HepG2 (cell line): ENCODE measurements at regions not wholly inside any gene's neighbourhood (a gene's known extent, or its start where the extent isn't known, plus 50 kb on each side); places are given as distances from the start of the nearest gene placed in this dataset.

Experiments used
- ATAC-seq: fragments of 200-7000 bp; cut with Tn5 transposase; 3 replicates; pipeline ENCODE4 v1.9.1; 2020; ENCODE audit warnings: mild to moderate bottlenecking, moderate library complexity
- BruUV-seq: library from RNA; stranded (reverse); fragments of 400-500 nt; replicated peaks from 2 replicates; lab custom pipeline; 2021; lab: Mats Ljungman, UMichigan
- CTCF ChIA-PET: fragments of 300-600 bp; formaldehyde crosslinking; extraction: SDS; loops from one replicate; lab custom pipeline; 2021; ENCODE audit warnings: low total read pairs, inconsistent platforms, low intra/inter-chr PET ratio; lab: Yijun Ruan, JAX
- POLR2A ChIA-PET: fragments of 350-600 bp; sonication (Branson Sonifier 250); formaldehyde crosslinking; loops from one replicate; lab custom pipeline; 2020; ENCODE audit warnings: antibody characterized with exemption, inconsistent platforms; lab: Yijun Ruan, JAX
- DNase-seq: peaks from one replicate; pipeline ENCODE4 v3.0.0-alpha.2; 2015; ENCODE audit warnings: low spot score
- FAIRE-seq: peaks from 3 replicates; lab custom pipeline; 2011; peaks lifted over from hg19 to GRCh38; lab: Jason Lieb, UNC
- H2AFZ ChIP-seq: one replicate; pipeline ENCODE4 v1.6.1; 2011; ENCODE audit warnings: low read length, inconsistent platforms
- H3K27ac ChIP-seq: fragments of 300-600 bp; 3 replicates; pipeline ENCODE4 v1.8.0; 2011; ENCODE audit warnings: mixed run types, mild to moderate bottlenecking, mixed read lengths, low read length, inconsistent platforms; ENCODE audit not compliant: insufficient read depth; ENCODE audit errors: extremely low read length
- H3K27me3 ChIP-seq, 2 experiments: fragments of 200-600 bp in 1 of 2; 2 replicates in 1 of 2; 3 replicates in 1 of 2; pipeline versions ENCODE4 v1.6.0 to v1.8.0; 2011; ENCODE audit warnings: low read length in 2 of 2, mild to moderate bottlenecking in 2 of 2, moderate library complexity in 2 of 2, inconsistent platforms in 1 of 2; ENCODE audit not compliant: insufficient read depth in 2 of 2, control insufficient read depth in 1 of 2
- H3K36me3 ChIP-seq, 2 experiments: fragments of 200-600 bp in 1 of 2; replicated peaks in 1 of 2; 2 replicates in 1 of 2; 3 replicates in 1 of 2; pipeline versions ENCODE4 v1.5.1 to v1.8.0; 2011; ENCODE audit warnings: low read length in 2 of 2, inconsistent platforms in 1 of 2; ENCODE audit not compliant: insufficient read depth in 2 of 2, control insufficient read depth in 1 of 2
- H3K4me1 ChIP-seq: 2 replicates; pipeline ENCODE4 v1.5.1; 2012; ENCODE audit warnings: low read length, inconsistent platforms; ENCODE audit not compliant: insufficient read depth
- H3K4me2 ChIP-seq: 2 replicates; pipeline ENCODE4 v1.6.0; 2011; ENCODE audit warnings: low read depth, low read length, inconsistent platforms
- H3K4me3 ChIP-seq, 3 experiments: fragments of 200-600 bp in 1 of 3; sonication (generic), shearing (Covaris generic) in 1 of 3; replicated peaks in 1 of 3; 2 replicates each; pipeline ENCODE4 v1.5.1; 2011 to 2016; ENCODE audit warnings: low read length in 3 of 3, inconsistent platforms in 2 of 3, low read depth in 2 of 3, mild to moderate bottlenecking in 2 of 3, control low read depth in 1 of 3, mixed read lengths in 1 of 3; ENCODE audit not compliant: insufficient read depth in 1 of 3
- H3K79me2 ChIP-seq: one replicate; pipeline ENCODE4 v1.6.1; 2011; ENCODE audit warnings: low read length, inconsistent platforms; ENCODE audit not compliant: insufficient read depth
- H3K9ac ChIP-seq: 2 replicates; pipeline ENCODE4 v1.6.0; 2011; ENCODE audit warnings: mild to moderate bottlenecking, low read depth, low read length, inconsistent platforms; ENCODE audit not compliant: insufficient read depth
- H3K9me3 ChIP-seq: 2 replicates; pipeline ENCODE4 v1.5.1; 2012; ENCODE audit warnings: mild to moderate bottlenecking, low read length
- H4K20me1 ChIP-seq: 2 replicates; pipeline ENCODE4 v1.6.0; 2011; ENCODE audit warnings: inconsistent platforms, mild to moderate bottlenecking, low read length, moderate library complexity; ENCODE audit not compliant: insufficient read depth
- HOXA7 ChIP-seq: sonication (generic); formaldehyde crosslinking; IDR thresholded peaks from 2 replicates; pipeline ENCODE4 v1.8.1; 2022; ENCODE audit warnings: mild to moderate bottlenecking, missing genetic modification reagents, moderate library complexity
- MAFF ChIP-seq: IDR thresholded peaks from 2 replicates; pipeline ENCODE4 v1.6.1; 2011; ENCODE audit warnings: low read depth, low read length, improper control_type of control experiment
- MAFK ChIP-seq, 2 experiments: IDR thresholded peaks in 1 of 2; conservative IDR thresholded peaks in 1 of 2; 2 replicates each; pipeline ENCODE4 v1.6.1; 2011; ENCODE audit warnings: improper control_type of control experiment in 2 of 2, low read length in 2 of 2
- TAF1 ChIP-seq: sonication (generic); formaldehyde crosslinking; IDR thresholded peaks from 2 replicates; pipeline ENCODE4 v1.4.0; 2020; ENCODE audit warnings: missing genetic modification reagents
- THAP9 ChIP-seq: sonication (generic); formaldehyde crosslinking; IDR thresholded peaks from 2 replicates; pipeline ENCODE4; 2020; ENCODE audit warnings: missing genetic modification reagents, mild to moderate bottlenecking, borderline replicate concordance
- whole genome bisulfite sequencing: methylation state at CpG from one replicate; pipeline ENCODE4 v1.1.6; 2017; ENCODE audit warnings: low lambda C conversion rate; 5-methylcytosine and 5-hydroxymethylcytosine counted together
- in situ Hi-C: cut with HindIII; loops from 2 replicates; pipeline ENCODE4 v1.10.0; 2017; ENCODE audit warnings: low pct_unique_long_range_greater_than_20kb; ENCODE audit not compliant: extremely low pct_ligation_motif_present
- intact Hi-C: fragments of 100-400 bp; cut with micrococcal nuclease; formaldehyde crosslinking; loops from one replicate; pipeline ENCODE4 v1.10.0; 2022; ENCODE audit not compliant: unreplicated experiment

DNA sequence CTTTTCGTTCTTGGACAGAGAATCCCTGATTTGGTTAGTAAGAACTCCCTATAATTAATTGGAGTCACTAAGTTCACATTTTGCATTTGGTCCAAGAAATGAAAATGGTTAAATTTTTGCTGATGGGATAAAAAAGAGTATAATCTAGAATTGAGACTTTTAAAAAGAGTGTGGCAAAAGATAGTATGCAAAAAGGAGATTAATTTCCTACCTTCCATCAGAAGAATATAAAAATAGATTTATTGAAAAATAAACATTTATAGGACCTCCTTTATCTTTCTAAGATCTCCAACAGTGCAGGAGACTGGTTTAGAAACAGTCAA, 105.5 kb upstream of the EEF1E1 start:
- H3K27ac ChIP-seq: no peak overlapping the region
- 63% methylated on average over 1 of the region's 1 CpG for WGBS
- DNase-seq (no peak), ATAC-seq (no peak), FAIRE-seq (no peak)
- TF ChIP-seq MAFK (conservative IDR thresholded peaks at IDR 0.05 in 1 of 2, IDR thresholded peaks at IDR 0.05 in 1 of 2; ENCODE audit: low read length in 2 of 2) (peak; percentile 60 to 66), TAF1 (CRISPR knock-in tag) (no peak), MAFF (0 out of 2 replicates have a peak, but pooled peaks have one; percentile 55)
- in situ Hi-C loops: no loop called here
- H3K9me3 ChIP-seq: no peaks in the 10 kb centered on the region
- H4K20me1 ChIP-seq: no peaks in the 10 kb centered on the region
- H3K4me2 ChIP-seq: no peak overlapping the region
- no peak overlapping the region for H3K9ac ChIP-seq
- H3K4me1 ChIP-seq: no peaks in the 10 kb centered on the region
- ChIA-PET POLR2A (no interaction called here), CTCF (no interaction called here)
- H3K79me2 ChIP-seq: no peaks in the 10 kb centered on the region
- H3K4me3 ChIP-seq: no peak overlapping the region
- BruUV-seq: no TSS peak
- intact Hi-C loops: no loop called here
- H2AFZ ChIP-seq: no peak overlapping the region
- no peaks in the 10 kb centered on the region; a peak in 1 of 5 replicates for H3K27me3 ChIP-seq
- H3K36me3 ChIP-seq: no peaks in the 10 kb centered on the region

DNA sequence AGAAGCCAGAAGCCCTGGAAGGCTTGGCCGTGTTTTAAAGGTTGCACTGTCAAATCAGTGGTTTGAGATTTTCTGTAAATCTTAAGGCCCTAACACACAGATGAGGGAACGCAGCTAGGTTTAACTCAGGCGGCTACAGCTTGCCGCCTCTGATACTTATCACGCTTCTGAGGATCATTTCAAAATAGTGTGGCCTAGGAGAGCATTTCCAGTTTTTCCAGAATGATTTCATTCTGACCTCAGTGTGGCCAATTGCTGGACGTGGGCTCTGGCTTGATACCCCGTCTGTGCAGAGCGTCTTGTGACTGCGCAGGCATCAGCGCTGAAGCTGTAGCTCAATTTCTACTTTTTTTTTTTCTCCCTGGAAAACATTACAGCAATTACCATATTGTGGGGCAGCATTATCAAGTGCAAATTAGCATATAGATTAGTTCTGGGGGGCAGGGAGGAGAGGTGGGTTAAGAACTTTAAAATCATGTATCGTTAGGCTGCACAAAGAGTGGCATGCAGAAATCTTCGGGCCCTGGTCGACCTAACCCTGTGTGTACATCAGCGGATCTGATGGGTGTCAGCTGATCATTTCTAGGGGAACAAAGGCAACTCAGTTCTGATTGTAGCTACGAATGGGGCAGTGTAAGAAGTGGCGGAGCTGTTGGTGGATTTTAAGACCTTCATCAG, 105.0 kb upstream of the EEF1E1 start:
- Histone ChIP-seq H2AFZ (no peak overlapping the region), H4K20me1 (no peaks in the 10 kb centered on the region), H3K4me3 (no peak overlapping the region), H3K79me2 (no peaks in the 10 kb centered on the region), H3K9me3 (no peaks in the 10 kb centered on the region), H3K4me2 (no peak overlapping the region), H3K36me3 (no peaks in the 10 kb centered on the region), H3K27ac (no peak overlapping the region), H3K27me3 (no peaks in the 10 kb centered on the region; a peak in 1 of 5 replicates), H3K9ac (no peak overlapping the region), H3K4me1 (no peaks in the 10 kb centered on the region)
- FAIRE-seq (no peak), ATAC-seq (no peak), DNase-seq (no peak)
- in situ Hi-C loops: no loop called here
- 63% methylated on average over 16 of the region's 16 CpGs for WGBS
- TF ChIP-seq HOXA7 (CRISPR knock-in tag): no peak
- no peak for TF ChIP-seq THAP9 (CRISPR knock-in tag)
- no TSS peak for BruUV-seq
- POLR2A ChIA-PET: no interaction called here
- CTCF ChIA-PET: no interaction called here
- intact Hi-C loops: no loop called here
